Keratinocyte (primary cell): ENCODE measurements at regions not wholly inside any gene's neighbourhood (a gene's known extent, or its start where the extent isn't known, plus 50 kb on each side); places are given as distances from the start of the nearest gene placed in this dataset.
A peak's percentile ranks its signal among the peaks of the same experiment; 100 is the strongest.

ENCODE experiments used
- DNase-seq: peaks from one replicate; pipeline ENCODE4 v3.0.0-alpha.2; 2011; ENCODE audit warnings: low read depth, missing footprints, low spot score
- FAIRE-seq: peaks from 2 replicates; lab custom pipeline; 2011; peaks lifted over from hg19 to GRCh38; lab: Jason Lieb, UNC
- H2AFZ ChIP-seq: 2 replicates; pipeline ENCODE4 v1.6.0; 2012; ENCODE audit warnings: low read length, control low read depth, inconsistent platforms; ENCODE audit not compliant: control insufficient read depth
- H3K27ac ChIP-seq: 2 replicates; pipeline ENCODE4 v1.5.1; 2011; ENCODE audit warnings: low read length; ENCODE audit not compliant: control insufficient read depth, insufficient read depth
- H3K27me3 ChIP-seq: 3 replicates; pipeline ENCODE4 v1.6.0; 2011; ENCODE audit warnings: low read length; ENCODE audit not compliant: control insufficient read depth, insufficient read depth; ENCODE audit errors: extremely low read depth
- H3K36me3 ChIP-seq, 2 experiments: 2 replicates in 1 of 2; 3 replicates in 1 of 2; pipeline ENCODE4 v1.5.1; 2011; ENCODE audit warnings: low read length in 2 of 2, mild to moderate bottlenecking in 1 of 2; ENCODE audit not compliant: control insufficient read depth in 2 of 2, insufficient read depth in 2 of 2; ENCODE audit errors: extremely low read depth in 1 of 2
- H3K4me1 ChIP-seq: 3 replicates; pipeline ENCODE4 v1.5.1; 2011; ENCODE audit warnings: low read length; ENCODE audit not compliant: control insufficient read depth, insufficient read depth; ENCODE audit errors: extremely low read depth
- H3K4me2 ChIP-seq: 3 replicates; pipeline ENCODE4 v1.6.0; 2011; ENCODE audit warnings: low read depth, low read length; ENCODE audit not compliant: control insufficient read depth, insufficient read depth; ENCODE audit errors: extremely low read depth
- H3K4me3 ChIP-seq, 3 experiments: fragments of 200-600 bp in 1 of 3; sonication (generic) in 1 of 3; 2 replicates in 2 of 3; 3 replicates in 1 of 3; pipeline ENCODE4 v1.5.1; 2011 to 2016; ENCODE audit warnings: low read length in 3 of 3, mild to moderate bottlenecking in 3 of 3, control low read depth in 2 of 3, inconsistent platforms in 1 of 3, low read depth in 1 of 3, mixed read lengths in 1 of 3, mixed run types in 1 of 3, moderate library complexity in 1 of 3; ENCODE audit not compliant: control insufficient read depth in 2 of 3, insufficient read depth in 2 of 3; ENCODE audit errors: extremely low read depth in 1 of 3
- H3K79me2 ChIP-seq: 2 replicates; pipeline ENCODE4 v1.6.0; 2012; ENCODE audit warnings: low read length; ENCODE audit not compliant: control insufficient read depth, insufficient read depth
- H3K9ac ChIP-seq: 3 replicates; pipeline ENCODE4 v1.6.0; 2011; ENCODE audit warnings: low read length; ENCODE audit not compliant: control insufficient read depth, insufficient read depth; ENCODE audit errors: extremely low read depth
- H3K9me1 ChIP-seq: 3 replicates; pipeline ENCODE4 v1.6.0; 2011; ENCODE audit warnings: low read length; ENCODE audit not compliant: control insufficient read depth, insufficient read depth; ENCODE audit errors: extremely low read depth
- H3K9me3 ChIP-seq: 2 replicates; pipeline ENCODE4 v1.5.1; 2012; ENCODE audit warnings: low read depth, low read length; ENCODE audit not compliant: control insufficient read depth
- H4K20me1 ChIP-seq: 3 replicates; pipeline ENCODE4 v1.6.0; 2011; ENCODE audit warnings: low read length; ENCODE audit not compliant: control insufficient read depth, insufficient read depth; ENCODE audit errors: extremely low read depth
- CTCF ChIP-seq, 3 experiments: IDR thresholded peaks in 1 of 3; conservative IDR thresholded peaks in 1 of 3; optimal IDR thresholded peaks in 1 of 3; 2 replicates in 2 of 3; 3 replicates in 1 of 3; pipeline versions ENCODE3 to v1.5.1; 2011; ENCODE audit warnings: low read length in 3 of 3, mild to moderate bottlenecking in 3 of 3, moderate library complexity in 2 of 3, control low read depth in 1 of 3, inconsistent platforms in 1 of 3; ENCODE audit not compliant: insufficient read depth in 2 of 3; ENCODE audit errors: extremely low read depth in 1 of 3
- EZH2 ChIP-seq: IDR thresholded peaks from one replicate; pipeline ENCODE4 v1.6.1; 2012; ENCODE audit warnings: inconsistent platforms, mild to moderate bottlenecking, low read length, moderate library complexity
- dilution Hi-C: fragments of 300-500 bp; cut with MboI; formaldehyde crosslinking; loops from one replicate; pipeline ENCODE4 v1.7.0; 2020; ENCODE audit warnings: low sequenced_read_pairs; ENCODE audit not compliant: extremely low pct_ligation_motif_present

GRCh38 chr10:128914681-128915080 lies 552.4 kb upstream of the MGMT start:
- Histone ChIP-seq H3K79me2 (no peaks in the 10 kb centered on the region), H3K9me1 (no peaks in the 10 kb centered on the region), H3K9me3 (no peaks in the 10 kb centered on the region), H3K27me3 (no peaks in the 10 kb centered on the region), H3K9ac (peak overlapping the region; percentile 32), H3K27ac (peak overlapping the region; percentile 40), H4K20me1 (no peaks in the 10 kb centered on the region), H2AFZ (peak overlapping the region; percentile 87), H3K36me3 (no peaks in the 10 kb centered on the region), H3K4me3 (peak overlapping the region in 2 of 3 experiments; percentile 28 to 31), H3K4me2 (peak overlapping the region; percentile 77), H3K4me1 (peaks cover 8% of the 10 kb centered on the region)
- no peak for FAIRE-seq
- TF ChIP-seq CTCF (optimal IDR thresholded peaks at IDR 0.05 in 1 of 3, IDR thresholded peaks at IDR 0.05 in 1 of 3, conservative IDR thresholded peaks at IDR 0.05 in 1 of 3; ENCODE audit: extremely low read depth in 1 of 3, insufficient read depth in 2 of 3, low read length in 3 of 3) (no peak), EZH2 (no peak)
- peak; percentile 36 for DNase-seq
- dilution Hi-C loops, result no loop called here

DNA sequence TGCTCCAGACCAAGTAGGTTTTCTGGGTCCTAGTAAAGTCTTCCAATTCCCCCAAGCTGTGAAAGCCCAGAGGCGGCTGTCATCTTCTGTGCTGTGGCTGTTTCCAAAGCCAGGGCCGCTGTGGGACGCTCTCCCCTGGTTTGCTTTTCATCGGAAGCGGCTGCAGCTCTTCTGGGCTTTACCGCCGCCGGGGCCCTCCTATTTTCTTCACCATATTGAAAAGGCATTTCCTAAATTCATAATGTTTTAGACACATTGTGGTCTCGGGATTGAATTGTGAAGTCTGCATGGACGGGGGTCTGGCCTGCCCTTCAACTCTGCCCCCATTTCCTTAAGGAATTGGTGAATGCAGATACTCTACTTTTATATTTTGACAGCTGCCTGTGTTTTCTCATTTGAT lies 551.4 kb upstream of the MGMT start:
- Histone ChIP-seq H3K27ac (no peak overlapping the region), H3K9me3 (no peaks in the 10 kb centered on the region), H3K9ac (no peak overlapping the region), H3K79me2 (no peaks in the 10 kb centered on the region), H3K4me1 (peaks cover 8% of the 10 kb centered on the region), H3K4me2 (no peak overlapping the region), H3K9me1 (no peaks in the 10 kb centered on the region), H3K4me3 (no peak overlapping the region), H2AFZ (no peak overlapping the region), H4K20me1 (no peaks in the 10 kb centered on the region), H3K36me3 (no peaks in the 10 kb centered on the region), H3K27me3 (no peaks in the 10 kb centered on the region)
- no peak for DNase-seq
- dilution Hi-C loops, result no loop called here
- no peak for TF ChIP-seq EZH2
- TF ChIP-seq CTCF (optimal IDR thresholded peaks at IDR 0.05 in 1 of 3, IDR thresholded peaks at IDR 0.05 in 1 of 3, conservative IDR thresholded peaks at IDR 0.05 in 1 of 3; ENCODE audit: extremely low read depth in 1 of 3, insufficient read depth in 2 of 3, low read length in 3 of 3), result no peak
- FAIRE-seq, result no peak
